ENCODE measurements at regions not wholly inside any gene's neighbourhood (a gene's known extent, or its start where the extent isn't known, plus 50 kb on each side); places are given as distances from the start of the nearest gene placed in this dataset.
A peak's percentile ranks its signal among the peaks of the same experiment; 100 is the strongest.
"Not testable (repeated sequence)": the region's sequence is repeated elsewhere in the genome, so short reads cannot be mapped to it uniquely, and the experiment has no call there.

- DNase-seq (ENCODE audit: low spot score) = peak; percentile 18
Measured at GRCh38 chr11:103806130-103806895, 230.1 kb upstream of the DDI1 start.

DNA sequence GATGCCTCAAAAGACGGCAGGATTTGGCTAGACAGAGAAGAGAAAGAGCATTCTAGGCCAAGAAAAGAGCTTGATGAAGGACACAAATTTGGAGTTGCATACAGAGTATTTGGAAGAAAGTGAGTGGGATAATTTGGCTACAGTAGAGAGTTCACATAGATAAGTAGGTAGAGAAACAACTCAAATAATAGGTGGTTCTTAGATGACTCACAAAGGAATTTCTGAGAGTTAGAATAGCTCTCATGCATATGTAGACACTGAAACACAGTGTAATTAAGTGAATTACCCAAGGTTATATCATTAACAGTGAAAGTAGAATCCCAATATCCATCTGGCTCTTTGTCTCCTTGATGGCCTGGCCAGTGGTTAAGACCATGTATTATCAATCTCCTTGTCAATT is 228.6 kb upstream of the DDI1 start:
- no peak for DNase-seq (ENCODE audit: low spot score)

DNA sequence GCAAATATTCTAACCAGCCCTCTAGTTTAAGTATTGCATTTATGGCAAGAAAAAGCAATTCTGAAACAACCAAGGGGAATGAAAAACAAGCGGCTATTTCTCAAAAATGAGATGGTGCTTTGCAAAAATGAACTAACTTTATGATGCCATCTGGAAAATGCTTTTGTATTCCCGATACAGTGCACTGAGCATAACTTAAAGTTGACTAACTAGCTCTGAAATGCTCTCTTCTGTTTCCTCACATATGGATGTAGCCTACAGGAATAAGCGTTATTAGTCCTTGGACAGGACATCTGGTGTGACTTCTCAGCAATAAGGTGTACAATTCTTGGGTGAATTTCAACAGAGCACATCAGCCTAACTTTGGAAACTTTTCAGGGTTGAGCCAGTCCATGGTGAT is 228.2 kb upstream of the DDI1 start:
- no peak for DNase-seq (ENCODE audit: low spot score)

DNA sequence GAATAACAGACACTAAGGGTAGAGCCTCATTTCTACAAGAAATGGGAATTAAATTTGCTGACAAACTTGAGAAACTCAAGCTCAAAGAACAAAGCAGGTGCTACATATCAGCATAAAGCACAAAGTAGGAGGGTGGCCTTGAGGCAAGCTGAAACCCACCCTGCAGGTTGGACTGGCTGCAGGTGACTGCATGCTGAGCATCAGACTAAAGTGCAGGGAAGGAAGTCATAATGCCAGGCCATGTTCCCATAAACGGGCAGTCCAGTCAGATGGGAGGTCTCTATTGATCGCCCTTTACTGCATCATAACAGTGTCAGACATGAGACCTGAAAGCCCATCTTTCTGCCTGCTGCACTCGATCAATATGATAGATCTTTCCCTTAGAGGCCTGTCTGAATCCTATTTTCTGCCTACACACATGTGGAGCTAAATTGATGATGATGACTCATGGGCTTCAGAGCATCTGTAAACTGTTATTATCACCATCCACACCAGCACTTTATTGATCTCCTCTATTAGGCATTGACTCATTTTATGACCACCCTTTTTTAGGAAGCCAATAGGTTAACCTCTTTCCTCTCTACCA is 224.5 kb upstream of the DDI1 start:
- no peak for DNase-seq (ENCODE audit: low spot score)

GRCh38 chr11:103812680-103813079 is 223.8 kb upstream of the DDI1 start:
- DNase-seq (ENCODE audit: low spot score) = no peak

DNA sequence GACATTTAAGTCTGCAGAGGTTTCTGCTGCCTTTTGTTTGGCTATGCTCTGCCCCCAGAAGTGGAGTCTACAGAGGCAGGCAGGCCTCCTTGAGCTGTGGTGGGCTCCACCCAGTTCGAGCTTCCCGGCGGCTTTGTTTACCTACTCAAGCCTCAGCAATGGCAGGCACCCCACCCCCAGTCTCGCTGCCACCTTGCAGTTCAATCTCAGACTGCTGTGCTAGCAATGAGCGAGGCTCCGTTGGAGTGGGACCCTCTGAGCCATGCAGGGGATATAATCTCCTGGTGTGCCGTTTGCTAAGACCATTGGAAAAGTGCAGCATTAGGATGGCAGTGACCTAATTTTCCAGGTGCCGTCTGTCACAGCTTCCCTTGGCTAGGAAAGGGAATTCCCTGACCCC is 216.1 kb upstream of the DDI1 start:
- not testable (repeated sequence) for DNase-seq (ENCODE audit: low spot score)

- DNase-seq (ENCODE audit: low spot score) = no peak
Measured at GRCh38 chr11:103824116-103824515, 212.3 kb upstream of the DDI1 start.

- no peak for DNase-seq (ENCODE audit: low spot score)
Measured at GRCh38 chr11:103825469-103825868, 211.0 kb upstream of the DDI1 start.

- DNase-seq (ENCODE audit: low spot score) = no peak
Measured at GRCh38 chr11:103826856-103827255, 209.6 kb upstream of the DDI1 start.

GRCh38 chr11:103829596-103829995 is 206.8 kb upstream of the DDI1 start:
- no peak for DNase-seq (ENCODE audit: low spot score)

DNA sequence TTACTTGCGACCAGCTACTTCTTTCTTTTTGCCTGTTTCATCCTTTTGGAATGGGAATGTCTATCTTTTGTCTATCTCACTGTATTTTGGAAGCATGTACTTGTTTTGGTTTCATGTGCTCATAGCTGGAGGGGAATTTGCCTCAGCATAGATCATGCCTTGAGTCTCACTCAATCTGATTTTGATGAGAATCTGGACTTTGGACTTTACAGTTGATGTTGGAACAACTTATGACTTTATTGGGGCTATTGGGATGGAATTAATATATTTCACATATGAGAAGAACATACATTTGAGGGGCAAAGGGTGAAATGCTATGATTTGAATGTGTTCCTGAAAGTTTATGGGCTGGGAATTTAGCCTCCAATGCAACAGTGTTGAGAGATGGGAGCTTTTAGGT is 206.2 kb upstream of the DDI1 start:
- no peak for DNase-seq (ENCODE audit: low spot score)

- DNase-seq (ENCODE audit: low spot score) = no peak
Measured at GRCh38 chr11:103832762-103833161, 203.7 kb upstream of the DDI1 start.

GRCh38 chr11:103842191-103842590 is 194.2 kb upstream of the DDI1 start:
- DNase-seq (ENCODE audit: low spot score) = no peak

DNA sequence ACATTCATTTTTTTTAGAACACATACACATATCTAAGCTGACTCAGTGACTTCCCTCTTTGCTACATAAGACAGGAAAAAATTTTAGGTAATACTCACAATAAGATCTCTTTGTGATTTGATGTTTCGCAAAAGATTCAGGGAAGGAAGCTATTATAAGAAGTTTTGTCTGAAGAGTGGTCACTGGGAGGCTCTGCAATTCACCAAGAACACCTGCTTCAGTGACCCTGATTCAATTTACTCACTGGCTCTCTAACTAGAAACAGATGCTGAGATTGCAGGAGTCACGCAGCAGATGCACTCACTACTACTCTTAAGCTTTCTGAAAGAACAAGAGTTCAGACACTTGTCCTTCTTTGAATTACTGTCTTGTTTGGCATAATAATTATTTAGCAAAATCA is 193.6 kb upstream of the DDI1 start:
- DNase-seq (ENCODE audit: low spot score) = no peak

GRCh38 chr11:103844327-103845215 is 191.9 kb upstream of the DDI1 start:
- no peak for DNase-seq (ENCODE audit: low spot score)

- no peak for DNase-seq (ENCODE audit: low spot score)
Measured at GRCh38 chr11:103845331-103845730, 191.1 kb upstream of the DDI1 start.

DNA sequence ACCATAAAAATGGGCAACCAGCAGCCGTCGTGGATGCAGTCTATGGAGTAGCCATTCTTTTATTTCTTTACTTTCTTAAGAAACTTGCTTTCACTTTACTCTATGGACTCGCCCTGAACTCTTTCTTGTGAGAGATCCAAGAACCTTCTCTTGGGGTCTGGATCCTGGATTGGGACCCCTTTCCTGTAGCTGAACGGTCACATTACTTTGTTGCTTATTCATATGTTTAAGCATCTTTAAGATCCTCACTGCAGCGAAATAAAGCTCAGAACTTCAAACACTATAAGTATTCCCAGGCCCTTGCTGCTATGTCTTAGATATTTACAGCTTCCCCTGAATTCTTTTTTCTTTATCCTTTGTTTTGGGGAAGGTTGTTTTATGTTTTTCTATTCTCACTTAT is 187.8 kb upstream of the DDI1 start:
- DNase-seq (ENCODE audit: low spot score) = no peak

DNA sequence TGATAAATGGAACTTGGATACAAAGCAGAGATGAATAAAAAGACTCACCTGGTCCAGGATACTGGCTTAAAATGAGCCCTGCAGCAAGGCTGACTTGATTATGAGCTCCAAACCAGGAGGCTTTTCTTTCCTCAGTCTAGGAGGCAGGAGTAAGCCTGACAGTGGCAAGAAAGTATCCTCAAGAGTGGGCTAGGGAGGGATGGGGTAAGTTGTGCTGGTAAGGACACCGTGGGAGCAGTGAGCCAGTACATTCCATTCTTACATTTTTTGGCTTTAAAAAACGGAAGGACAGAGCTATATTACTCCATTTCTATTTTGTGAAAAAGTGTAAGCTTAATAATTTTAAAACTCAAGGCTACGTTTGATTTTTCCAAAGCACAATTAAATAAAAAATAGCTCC is 187.1 kb upstream of the DDI1 start:
- no peak for DNase-seq (ENCODE audit: low spot score)

DNA sequence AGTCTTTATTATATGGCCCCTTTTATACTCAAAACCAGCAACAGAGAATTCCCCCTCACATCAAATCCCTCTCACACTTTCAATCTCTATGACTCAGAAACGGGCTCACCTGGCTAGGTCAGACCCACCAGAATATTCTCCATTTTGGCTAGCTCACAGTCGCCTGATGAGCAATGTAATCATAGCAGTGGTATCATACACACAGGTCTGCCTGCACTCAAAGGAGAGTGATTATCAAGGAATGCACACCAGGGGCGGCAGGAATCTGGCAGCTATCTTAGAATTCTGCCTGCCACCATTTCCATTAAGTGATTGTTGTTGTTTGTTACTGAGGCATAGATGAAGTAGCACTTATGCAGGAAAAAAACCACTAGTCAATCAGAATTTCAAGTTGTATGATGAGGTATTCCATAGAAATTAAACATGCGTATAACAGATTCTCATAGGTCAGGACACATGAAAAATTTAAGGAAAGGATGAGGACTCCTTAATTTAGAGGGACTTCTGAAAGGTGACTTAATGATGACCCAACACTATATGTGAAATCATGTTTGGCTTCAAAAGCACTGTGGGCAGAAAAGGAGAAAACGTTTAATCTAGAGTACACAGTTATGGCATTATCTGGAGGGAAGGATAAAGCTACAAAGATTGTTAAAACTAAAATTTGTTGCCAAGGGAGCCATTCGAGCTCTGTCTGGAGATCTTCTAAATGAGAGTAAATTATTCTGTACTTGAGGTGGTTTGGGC is 185.8 kb upstream of the DDI1 start:
- no peak for DNase-seq (ENCODE audit: low spot score)

DNA sequence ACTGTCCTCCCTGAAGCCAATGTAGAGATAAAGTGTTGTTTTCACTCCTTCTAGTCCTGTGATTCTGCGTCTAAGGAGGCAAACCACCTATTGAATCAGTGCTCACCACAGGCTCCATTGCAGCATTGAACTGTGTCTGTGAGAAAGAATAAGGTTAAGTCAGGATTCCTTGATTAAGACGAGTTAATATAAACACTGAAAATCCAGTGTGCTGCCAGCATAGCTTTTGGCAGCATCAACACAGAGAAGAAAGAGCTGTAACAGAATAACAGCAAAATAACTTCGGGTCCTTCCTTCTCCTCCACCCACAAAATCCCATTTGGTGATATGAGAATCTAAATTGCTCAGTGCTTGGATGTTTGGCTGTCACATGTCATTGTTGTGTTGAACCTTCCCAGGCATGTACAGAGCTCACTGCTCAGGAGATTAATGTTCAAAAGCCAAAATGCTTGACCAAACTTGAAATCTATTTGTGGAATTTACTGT is 185.2 kb upstream of the DDI1 start:
- DNase-seq (ENCODE audit: low spot score) = no peak
